ENCODE measurements at regions not wholly inside any gene's neighbourhood (a gene's known extent, or its start where the extent isn't known, plus 50 kb on each side); places are given as distances from the start of the nearest gene placed in this dataset.
"Not testable (repeated sequence)": the region's sequence is repeated elsewhere in the genome, so short reads cannot be mapped to it uniquely, and the experiment has no call there.

DNA sequence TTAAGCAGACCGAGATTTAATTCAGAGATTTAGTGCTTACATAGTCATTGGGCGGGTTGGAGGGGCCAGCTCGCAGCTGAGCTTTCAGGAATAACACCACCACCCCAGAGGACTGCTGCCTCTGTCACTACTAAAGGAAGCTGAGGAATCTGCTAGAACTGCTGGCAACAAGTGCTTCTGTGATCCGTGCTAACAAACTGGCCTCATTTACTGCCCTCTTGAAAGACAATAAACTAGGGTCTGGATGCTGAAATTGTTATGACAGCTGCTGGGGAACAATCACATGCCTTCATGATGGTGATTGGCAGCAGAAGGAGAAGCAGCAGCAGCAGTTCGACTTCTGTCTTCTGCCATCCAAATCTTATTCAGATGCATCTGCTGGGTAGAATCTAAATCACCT, 285.5 kb upstream of the TAC1 start:
- peaks cover 18% of the 10 kb centered on the region for H3K9me3 Mint-ChIP-seq (ENCODE audit: unreplicated experiment)
- H3K9me3 ChIP-seq = no peaks in the 10 kb centered on the region
- no peaks in the 10 kb centered on the region for H3K27me3 ChIP-seq (replicated peaks; ENCODE audit: control insufficient read depth, insufficient read depth, low read length)
- BruUV-seq (replicated peaks) = no TSS peak
- H3K27ac Mint-ChIP-seq (ENCODE audit: unreplicated experiment) = no peak overlapping the region
- H3K36me3 Mint-ChIP-seq (ENCODE audit: insufficient read depth, unreplicated experiment) = no peaks in the 10 kb centered on the region
- H3K27me3 Mint-ChIP-seq (ENCODE audit: insufficient read depth, unreplicated experiment) = no peaks in the 10 kb centered on the region
- intact Hi-C loops (cut with micrococcal nuclease; ENCODE audit: unreplicated experiment) = no loop called here
- H3K4me1 Mint-ChIP-seq (ENCODE audit: low read depth, unreplicated experiment) = no peaks in the 10 kb centered on the region
- CTCF ChIA-PET = no interaction called here
- no peak overlapping the region for H3K4me3 ChIP-seq (ENCODE audit: low read depth, low read length)
- H3K4me1 ChIP-seq = no peaks in the 10 kb centered on the region
- no peak for TF ChIP-seq CTCF (IDR thresholded peaks at IDR 0.05; ENCODE audit: insufficient read depth in 1 of 2, low read depth in 1 of 2, low read length in 1 of 2, severe bottlenecking in 1 of 2, unreplicated experiment in 1 of 2)
- POLR2A ChIA-PET = no interaction called here
- no peaks in the 10 kb centered on the region for H3K36me3 ChIP-seq (ENCODE audit: control insufficient read depth, insufficient read depth, low read length)
- DNase-seq = no peak
- H3K4me3 Mint-ChIP-seq (ENCODE audit: unreplicated experiment) = no peak overlapping the region

DNA sequence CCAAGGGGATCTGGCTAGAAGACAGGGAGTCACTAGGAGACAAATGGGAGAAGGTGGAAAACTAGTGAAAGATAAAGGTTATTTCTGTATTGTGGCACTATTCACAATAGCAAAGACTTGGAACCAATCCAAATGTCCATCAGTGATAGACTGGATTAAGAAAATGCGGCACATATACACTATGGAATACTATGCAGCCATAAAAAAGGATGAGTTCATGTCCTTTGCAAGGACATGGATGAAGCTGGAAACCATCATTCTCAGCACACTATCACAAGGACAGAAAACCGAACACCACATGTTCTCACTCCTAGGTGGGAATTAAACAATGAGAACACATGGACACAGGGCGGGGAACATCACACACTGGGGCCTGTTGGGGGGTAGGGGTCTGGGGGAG, 282.4 kb upstream of the TAC1 start:
- H3K27ac Mint-ChIP-seq (ENCODE audit: unreplicated experiment); intact Hi-C loops (cut with micrococcal nuclease; ENCODE audit: unreplicated experiment); H3K9me3 Mint-ChIP-seq (ENCODE audit: unreplicated experiment); H3K9me3 ChIP-seq; POLR2A ChIA-PET; CTCF ChIA-PET; H3K36me3 Mint-ChIP-seq (ENCODE audit: insufficient read depth, unreplicated experiment); H3K4me3 Mint-ChIP-seq (ENCODE audit: unreplicated experiment); H3K4me3 ChIP-seq (ENCODE audit: low read depth, low read length); H3K27me3 ChIP-seq (replicated peaks; ENCODE audit: control insufficient read depth, insufficient read depth, low read length); H3K36me3 ChIP-seq (ENCODE audit: control insufficient read depth, insufficient read depth, low read length); DNase-seq; H3K4me1 Mint-ChIP-seq (ENCODE audit: low read depth, unreplicated experiment); H3K4me1 ChIP-seq; H3K27me3 Mint-ChIP-seq (ENCODE audit: insufficient read depth, unreplicated experiment); BruUV-seq (replicated peaks): not testable (repeated sequence)

- no peaks in the 10 kb centered on the region for H3K4me1 Mint-ChIP-seq (ENCODE audit: low read depth, unreplicated experiment)
- ChIA-PET CTCF (no interaction called here), POLR2A (no interaction called here)
- H3K36me3 Mint-ChIP-seq (ENCODE audit: insufficient read depth, unreplicated experiment) = no peaks in the 10 kb centered on the region
- BruUV-seq (replicated peaks) = no TSS peak
- no peaks in the 10 kb centered on the region for H3K36me3 ChIP-seq (ENCODE audit: control insufficient read depth, insufficient read depth, low read length)
- no peak overlapping the region for H3K4me3 Mint-ChIP-seq (ENCODE audit: unreplicated experiment)
- intact Hi-C loops (cut with micrococcal nuclease; ENCODE audit: unreplicated experiment) = no loop called here
- H3K9me3 ChIP-seq = no peaks in the 10 kb centered on the region
- no peaks in the 10 kb centered on the region for H3K4me1 ChIP-seq
- H3K4me3 ChIP-seq (ENCODE audit: low read depth, low read length) = no peak overlapping the region
- H3K27ac Mint-ChIP-seq (ENCODE audit: unreplicated experiment) = no peak overlapping the region
- DNase-seq = no peak
- H3K27me3 Mint-ChIP-seq (ENCODE audit: insufficient read depth, unreplicated experiment) = no peaks in the 10 kb centered on the region
- no peaks in the 10 kb centered on the region for H3K27me3 ChIP-seq (replicated peaks; ENCODE audit: control insufficient read depth, insufficient read depth, low read length)
- no peak for TF ChIP-seq CTCF (IDR thresholded peaks at IDR 0.05; ENCODE audit: insufficient read depth in 1 of 2, low read depth in 1 of 2, low read length in 1 of 2, severe bottlenecking in 1 of 2, unreplicated experiment in 1 of 2)
- H3K9me3 Mint-ChIP-seq (ENCODE audit: unreplicated experiment) = peaks cover 7% of the 10 kb centered on the region
Measured at GRCh38 chr7:97450516-97450915, 281.4 kb upstream of the TAC1 start.

GRCh38 chr7:97454636-97455035, 277.2 kb upstream of the TAC1 start:
- no peak overlapping the region for H3K27ac Mint-ChIP-seq (ENCODE audit: unreplicated experiment)
- H3K27me3 Mint-ChIP-seq (ENCODE audit: insufficient read depth, unreplicated experiment) = no peaks in the 10 kb centered on the region
- no peaks in the 10 kb centered on the region for H3K9me3 Mint-ChIP-seq (ENCODE audit: unreplicated experiment)
- no peaks in the 10 kb centered on the region for H3K36me3 Mint-ChIP-seq (ENCODE audit: insufficient read depth, unreplicated experiment)
- no peak for TF ChIP-seq CTCF (IDR thresholded peaks at IDR 0.05; ENCODE audit: insufficient read depth in 1 of 2, low read depth in 1 of 2, low read length in 1 of 2, severe bottlenecking in 1 of 2, unreplicated experiment in 1 of 2)
- H3K27me3 ChIP-seq (replicated peaks; ENCODE audit: control insufficient read depth, insufficient read depth, low read length) = no peaks in the 10 kb centered on the region
- H3K4me3 ChIP-seq (ENCODE audit: low read depth, low read length) = no peak overlapping the region
- H3K36me3 ChIP-seq (ENCODE audit: control insufficient read depth, insufficient read depth, low read length) = no peaks in the 10 kb centered on the region
- no peaks in the 10 kb centered on the region for H3K9me3 ChIP-seq
- CTCF ChIA-PET = no interaction called here
- no peak overlapping the region for H3K4me3 Mint-ChIP-seq (ENCODE audit: unreplicated experiment)
- no peaks in the 10 kb centered on the region for H3K4me1 ChIP-seq
- POLR2A ChIA-PET = no interaction called here
- no peak for DNase-seq
- intact Hi-C loops (cut with micrococcal nuclease; ENCODE audit: unreplicated experiment) = no loop called here
- no TSS peak for BruUV-seq (replicated peaks)
- H3K4me1 Mint-ChIP-seq (ENCODE audit: low read depth, unreplicated experiment) = no peaks in the 10 kb centered on the region
